ENCODE measurements at regions not wholly inside any gene's neighbourhood (a gene's known extent, or its start where the extent isn't known, plus 50 kb on each side); places are given as distances from the start of the nearest gene placed in this dataset.

- Histone ChIP-seq H3K4me3 (no peak overlapping the region), H3K27me3 (replicated peaks; ENCODE audit: insufficient read depth) (no peaks in the 10 kb centered on the region), H3K4me1 (replicated peaks) (peaks cover 2% of the 10 kb centered on the region), H3K9me3 (no peaks in the 10 kb centered on the region), H3K36me3 (no peaks in the 10 kb centered on the region), H3K27ac (no peak overlapping the region)
- DNase-seq (ENCODE audit: low spot score), result peak; percentile 56
- TF ChIP-seq, protein P1, sequence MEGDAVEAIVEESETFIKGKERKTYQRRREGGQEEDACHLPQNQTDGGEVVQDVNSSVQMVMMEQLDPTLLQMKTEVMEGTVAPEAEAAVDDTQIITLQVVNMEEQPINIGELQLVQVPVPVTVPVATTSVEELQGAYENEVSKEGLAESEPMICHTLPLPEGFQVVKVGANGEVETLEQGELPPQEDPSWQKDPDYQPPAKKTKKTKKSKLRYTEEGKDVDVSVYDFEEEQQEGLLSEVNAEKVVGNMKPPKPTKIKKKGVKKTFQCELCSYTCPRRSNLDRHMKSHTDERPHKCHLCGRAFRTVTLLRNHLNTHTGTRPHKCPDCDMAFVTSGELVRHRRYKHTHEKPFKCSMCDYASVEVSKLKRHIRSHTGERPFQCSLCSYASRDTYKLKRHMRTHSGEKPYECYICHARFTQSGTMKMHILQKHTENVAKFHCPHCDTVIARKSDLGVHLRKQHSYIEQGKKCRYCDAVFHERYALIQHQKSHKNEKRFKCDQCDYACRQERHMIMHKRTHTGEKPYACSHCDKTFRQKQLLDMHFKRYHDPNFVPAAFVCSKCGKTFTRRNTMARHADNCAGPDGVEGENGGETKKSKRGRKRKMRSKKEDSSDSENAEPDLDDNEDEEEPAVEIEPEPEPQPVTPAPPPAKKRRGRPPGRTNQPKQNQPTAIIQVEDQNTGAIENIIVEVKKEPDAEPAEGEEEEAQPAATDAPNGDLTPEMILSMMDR (IDR thresholded peaks at IDR 0.05), result no peak
- peak; percentile 86 for TF ChIP-seq POLR2AphosphoS5 (IDR thresholded peaks at IDR 0.05)
- 21% methylated on average over 4 of the region's 4 CpGs for WGBS
- intact Hi-C loops (cut with DNase I), result no loop called here
These were observed 133.8 kb upstream of the NUDT4 start for GRCh38 chr12:93243689-93244513.

GRCh38 chr12:93244514-93245077 lies 133.1 kb upstream of the NUDT4 start:
- H3K4me1 ChIP-seq (replicated peaks), result peaks cover 2% of the 10 kb centered on the region
- H3K27ac ChIP-seq, result no peak overlapping the region
- no peak for DNase-seq (ENCODE audit: low spot score)
- no peaks in the 10 kb centered on the region for H3K36me3 ChIP-seq
- 75% methylated on average over 4 of the region's 4 CpGs for WGBS
- intact Hi-C loops (cut with DNase I), result no loop called here
- no peaks in the 10 kb centered on the region for H3K27me3 ChIP-seq (replicated peaks; ENCODE audit: insufficient read depth)
- no peak overlapping the region for H3K4me3 ChIP-seq
- TF ChIP-seq, protein P1 (IDR thresholded peaks at IDR 0.05), result no peak
- TF ChIP-seq POLR2A (IDR thresholded peaks at IDR 0.05) (no peak), POLR2AphosphoS5 (IDR thresholded peaks at IDR 0.05) (no peak)
- H3K9me3 ChIP-seq, result no peaks in the 10 kb centered on the region

DNA sequence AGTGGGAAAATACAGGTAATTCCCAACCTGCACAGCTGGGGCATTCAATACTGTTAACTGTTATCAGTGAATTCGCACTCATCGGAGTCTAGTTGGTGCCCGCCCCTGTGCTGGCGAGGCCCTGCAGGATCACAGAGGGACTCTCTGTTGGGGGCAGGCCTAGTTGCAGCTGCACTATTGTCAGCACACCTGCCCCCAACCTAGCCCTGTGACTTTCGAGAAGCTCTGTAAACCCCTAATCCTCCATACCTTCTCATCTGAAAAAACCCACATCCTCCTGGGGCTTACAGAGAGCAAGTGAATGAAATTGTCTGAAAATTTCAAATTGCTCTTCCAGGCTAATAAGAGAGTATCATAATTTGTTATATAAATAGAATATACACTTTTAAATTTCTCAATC lies 132.2 kb upstream of the NUDT4 start:
- H3K36me3 ChIP-seq, result no peaks in the 10 kb centered on the region
- no peak overlapping the region for H3K27ac ChIP-seq
- no peak for TF ChIP-seq POLR2A (IDR thresholded peaks at IDR 0.05)
- TF ChIP-seq, protein P1 (IDR thresholded peaks at IDR 0.05), result no peak
- TF ChIP-seq POLR2AphosphoS5 (IDR thresholded peaks at IDR 0.05), result no peak
- WGBS, result 95% methylated on average over 5 of the region's 5 CpGs
- no peak overlapping the region for H3K4me3 ChIP-seq
- DNase-seq (ENCODE audit: low spot score), result no peak
- intact Hi-C loops (cut with DNase I), result no loop called here
- H3K9me3 ChIP-seq, result no peaks in the 10 kb centered on the region
- H3K27me3 ChIP-seq (replicated peaks; ENCODE audit: insufficient read depth), result no peaks in the 10 kb centered on the region
- peaks cover 2% of the 10 kb centered on the region for H3K4me1 ChIP-seq (replicated peaks)

DNA sequence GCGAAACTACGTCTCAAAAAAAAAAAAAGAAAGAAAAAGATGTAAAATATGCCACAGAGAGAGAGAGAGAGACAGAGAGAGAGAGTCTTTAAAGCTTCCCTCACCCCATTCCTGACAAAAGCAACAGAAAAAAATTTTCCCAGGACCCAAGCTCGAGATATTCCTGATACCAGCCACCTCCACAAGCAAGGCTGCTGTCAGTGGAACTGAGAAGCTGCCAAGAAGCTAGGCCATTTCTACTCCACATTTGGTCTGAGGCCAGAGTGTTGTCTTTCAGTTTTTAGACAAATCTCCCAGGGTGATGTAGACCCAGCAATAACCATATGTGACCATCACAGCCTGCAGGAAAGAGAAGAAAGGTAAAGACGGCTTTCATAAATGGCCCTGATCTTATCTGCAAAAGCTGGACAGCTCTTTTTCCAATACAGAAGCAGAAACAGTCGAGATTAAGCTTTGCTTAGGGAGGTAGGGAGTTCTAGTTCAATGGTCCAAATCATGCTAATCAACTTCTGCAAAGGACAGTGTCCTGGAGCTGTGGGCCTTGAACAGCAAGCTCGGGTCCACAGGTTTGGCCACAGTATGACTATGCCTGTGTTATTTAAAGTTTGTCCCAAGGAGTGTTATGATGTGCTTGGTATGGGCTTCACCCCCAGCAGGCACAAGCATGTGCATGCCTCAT lies 130.3 kb upstream of the NUDT4 start:
- DNase-seq (ENCODE audit: low spot score), result peak; percentile 44

More for the DNA sequence above, 130.3 kb upstream of the NUDT4 start:
- Histone ChIP-seq H3K9me3 (no peaks in the 10 kb centered on the region), H3K27ac (no peak overlapping the region), H3K4me3 (no peak overlapping the region), H3K4me1 (replicated peaks) (peaks cover 2% of the 10 kb centered on the region), H3K36me3 (no peaks in the 10 kb centered on the region), H3K27me3 (replicated peaks; ENCODE audit: insufficient read depth) (no peaks in the 10 kb centered on the region)
- intact Hi-C loops (cut with DNase I), result no loop called here
- WGBS, result 33% methylated on average over 6 of the region's 6 CpGs
- TF ChIP-seq POLR2A (IDR thresholded peaks at IDR 0.05) (no peak), POLR2AphosphoS5 (IDR thresholded peaks at IDR 0.05) (no peak)
- TF ChIP-seq, protein P1 (IDR thresholded peaks at IDR 0.05), result no peak
